KMS-11 (cell line): ENCODE measurements at regions not wholly inside any gene's neighbourhood (a gene's known extent, or its start where the extent isn't known, plus 50 kb on each side); places are given as distances from the start of the nearest gene placed in this dataset.

Source experiments
- H2AFZ ChIP-seq: fragments of 200-600 bp; sonication (generic); 2 replicates; pipeline ENCODE4 v1.6.1; 2016; ENCODE audit warnings: antibody characterized with exemption, mixed run types, low read depth
- H3K27ac ChIP-seq: fragments of 200-600 bp; sonication (generic); 2 replicates; pipeline ENCODE4 v1.6.1; 2016; ENCODE audit warnings: mild to moderate bottlenecking, mixed run types
- H3K27me3 ChIP-seq: fragments of 200-600 bp; sonication (generic); 2 replicates; pipeline ENCODE4 v1.6.1; 2017; ENCODE audit warnings: mild to moderate bottlenecking, low read depth, mixed run types, moderate library complexity; ENCODE audit not compliant: insufficient read depth
- H3K36me3 ChIP-seq: fragments of 200-600 bp; sonication (generic); 2 replicates; pipeline ENCODE4 v1.6.1; 2017; ENCODE audit warnings: mild to moderate bottlenecking, mixed run types; ENCODE audit not compliant: insufficient read depth
- H3K4me1 ChIP-seq: fragments of 200-600 bp; sonication (generic); 2 replicates; pipeline ENCODE4 v1.6.1; 2016; ENCODE audit warnings: mild to moderate bottlenecking, low read depth, mixed run types; ENCODE audit not compliant: poor library complexity, severe bottlenecking
- H3K4me2 ChIP-seq: fragments of 200-600 bp; sonication (generic); 2 replicates; pipeline ENCODE4 v1.7.0; 2016; ENCODE audit warnings: mild to moderate bottlenecking, mixed run types
- H3K4me3 ChIP-seq: fragments of 200-600 bp; sonication (generic); IDR thresholded peaks from 2 replicates; pipeline ENCODE4 v1.6.1; 2017; ENCODE audit warnings: low read depth, low read length, mixed read lengths; ENCODE audit not compliant: insufficient read depth
- H3K79me2 ChIP-seq: fragments of 200-600 bp; sonication (generic); 2 replicates; pipeline ENCODE4 v1.6.1; 2016; ENCODE audit warnings: low read depth, mixed run types; ENCODE audit not compliant: insufficient read depth
- H3K9ac ChIP-seq: fragments of 200-600 bp; sonication (generic); 2 replicates; pipeline ENCODE4 v1.6.1; 2016; ENCODE audit warnings: mild to moderate bottlenecking, mixed run types
- H4K20me1 ChIP-seq: fragments of 200-600 bp; sonication (generic); 2 replicates; pipeline ENCODE4 v1.6.1; 2016; ENCODE audit warnings: mild to moderate bottlenecking, mixed run types; ENCODE audit not compliant: insufficient read depth
- CTCF ChIP-seq: fragments of 200-600 bp; sonication (generic); conservative IDR thresholded peaks from 2 replicates; pipeline ENCODE4 v1.6.1; 2017; ENCODE audit warnings: low read depth, mild to moderate bottlenecking, antibody characterized with exemption, low read length, moderate library complexity, mixed read lengths

GRCh38 chrX:13471269-13471668, 98.1 kb upstream of the EGFL6 start:
- Histone ChIP-seq H3K4me3 (no peak overlapping the region), H3K4me2 (no peak overlapping the region), H3K27me3 (no peaks in the 10 kb centered on the region), H3K79me2 (no peaks in the 10 kb centered on the region), H3K4me1 (no peaks in the 10 kb centered on the region), H3K36me3 (no peaks in the 10 kb centered on the region), H3K27ac (no peak overlapping the region), H4K20me1 (no peaks in the 10 kb centered on the region), H2AFZ (no peak overlapping the region), H3K9ac (no peak overlapping the region)
- TF ChIP-seq CTCF = no peak

- no peak for TF ChIP-seq CTCF
- Histone ChIP-seq H3K27ac (no peak overlapping the region), H3K79me2 (no peaks in the 10 kb centered on the region), H4K20me1 (no peaks in the 10 kb centered on the region), H3K4me1 (no peaks in the 10 kb centered on the region), H3K36me3 (no peaks in the 10 kb centered on the region), H2AFZ (no peak overlapping the region), H3K27me3 (no peaks in the 10 kb centered on the region), H3K4me3 (no peak overlapping the region), H3K9ac (no peak overlapping the region), H3K4me2 (no peak overlapping the region)
Observed at GRCh38 chrX:13470685-13470977, 98.8 kb upstream of the EGFL6 start.

GRCh38 chrX:13469963-13470684, 99.3 kb upstream of the EGFL6 start:
- Histone ChIP-seq H3K4me2 (no peak overlapping the region), H3K4me3 (no peak overlapping the region), H3K27ac (no peak overlapping the region), H3K4me1 (no peaks in the 10 kb centered on the region), H3K27me3 (no peaks in the 10 kb centered on the region), H2AFZ (no peak overlapping the region), H3K9ac (no peak overlapping the region), H3K36me3 (no peaks in the 10 kb centered on the region), H3K79me2 (no peaks in the 10 kb centered on the region), H4K20me1 (no peaks in the 10 kb centered on the region)
- no peak for TF ChIP-seq CTCF

GRCh38 chrX:13468096-13468495, 101.3 kb upstream of the EGFL6 start:
- H3K27me3 ChIP-seq = no peaks in the 10 kb centered on the region
- TF ChIP-seq CTCF = no peak
- H3K9ac ChIP-seq = no peak overlapping the region
- H3K27ac ChIP-seq = no peak overlapping the region
- no peaks in the 10 kb centered on the region for H3K36me3 ChIP-seq
- no peak overlapping the region for H2AFZ ChIP-seq
- no peaks in the 10 kb centered on the region for H4K20me1 ChIP-seq
- H3K4me1 ChIP-seq = no peaks in the 10 kb centered on the region
- H3K4me2 ChIP-seq = no peak overlapping the region
- no peaks in the 10 kb centered on the region for H3K79me2 ChIP-seq
- H3K4me3 ChIP-seq = no peak overlapping the region
